Prostate gland (tissue), 2 donors: ENCODE measurements at regions not wholly inside any gene's neighbourhood (a gene's known extent, or its start where the extent isn't known, plus 50 kb on each side); places are given as distances from the start of the nearest gene placed in this dataset.

Source experiments
- CTCF ChIP-seq, 4 experiments: fragments of 200-600 bp in 2 of 4; fragments of 450-650 bp in 2 of 4; sonication (generic) in 2 of 4; IDR thresholded peaks; 1 replicate in 3 of 4; 2 replicates in 1 of 4; pipeline ENCODE4 v1.5.1; 2016 to 2019; ENCODE audit warnings: antibody characterized with exemption in 4 of 4, mild to moderate bottlenecking in 2 of 4, moderate library complexity in 2 of 4
- POLR2A ChIP-seq: fragments of 450-650 bp; IDR thresholded peaks from one replicate; pipeline ENCODE4 v1.6.1; 2016; ENCODE audit warnings: antibody characterized with exemption, mild to moderate bottlenecking
- POLR2AphosphoS5 ChIP-seq: sonication (generic); formaldehyde crosslinking; IDR thresholded peaks from one replicate; pipeline ENCODE4 v1.6.1; 2017; ENCODE audit warnings: antibody characterized with exemption

DNA sequence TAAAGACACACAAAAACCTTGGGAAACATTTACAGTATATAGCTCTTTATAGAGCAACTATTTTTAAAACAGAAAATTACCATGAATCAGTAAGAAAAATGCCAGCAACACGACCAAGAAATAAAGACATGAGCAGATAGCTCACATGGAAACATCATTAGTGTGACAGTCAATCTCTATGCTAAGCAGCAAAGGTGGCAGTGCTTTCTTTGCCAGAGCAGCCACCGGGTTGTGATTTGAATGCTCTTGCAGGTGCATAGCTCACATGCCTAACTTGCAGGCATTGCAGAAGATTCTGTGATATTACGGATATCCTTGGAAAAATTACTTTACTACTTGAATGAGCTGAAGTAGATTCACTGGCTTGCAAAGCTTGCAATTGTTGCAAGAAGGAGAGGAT, 652.9 kb upstream of the C16orf82 start:
- TF ChIP-seq CTCF (IDR thresholded peaks at IDR 0.05), result no peak
- TF ChIP-seq POLR2A, result no peak
- TF ChIP-seq POLR2AphosphoS5, result no peak
